GM19324 (cell line): ENCODE measurements at regions not wholly inside any gene's neighbourhood (a gene's known extent, or its start where the extent isn't known, plus 50 kb on each side); places are given as distances from the start of the nearest gene placed in this dataset.

Source experiments
- ATAC-seq: cut with Tn5 transposase; IDR thresholded peaks from one replicate; pipeline ENCODE4 v1.9.1; 2021; ENCODE audit warnings: mild to moderate bottlenecking, moderate library complexity; ENCODE audit not compliant: unreplicated experiment, low FRiP score

DNA sequence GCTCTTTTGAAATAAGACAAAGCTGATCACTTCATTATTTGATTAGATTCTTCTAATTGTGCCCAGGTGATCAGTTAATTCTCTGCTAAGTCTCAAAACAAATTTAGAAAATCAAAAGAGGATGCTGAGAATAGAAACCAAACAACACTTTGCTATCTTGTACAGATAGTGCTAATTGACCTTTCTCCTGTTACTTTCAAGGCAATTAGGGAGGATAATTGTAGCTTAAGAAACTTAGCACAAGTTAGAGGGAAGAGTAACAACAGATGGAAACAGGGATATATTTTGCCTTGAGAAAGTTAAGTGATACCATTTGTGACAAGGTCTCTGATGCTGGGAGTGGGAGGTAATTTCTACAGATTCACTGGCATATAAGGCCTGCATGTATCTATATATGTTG, 344.8 kb upstream of the GRM7 start:
- ATAC-seq, result no peak

DNA sequence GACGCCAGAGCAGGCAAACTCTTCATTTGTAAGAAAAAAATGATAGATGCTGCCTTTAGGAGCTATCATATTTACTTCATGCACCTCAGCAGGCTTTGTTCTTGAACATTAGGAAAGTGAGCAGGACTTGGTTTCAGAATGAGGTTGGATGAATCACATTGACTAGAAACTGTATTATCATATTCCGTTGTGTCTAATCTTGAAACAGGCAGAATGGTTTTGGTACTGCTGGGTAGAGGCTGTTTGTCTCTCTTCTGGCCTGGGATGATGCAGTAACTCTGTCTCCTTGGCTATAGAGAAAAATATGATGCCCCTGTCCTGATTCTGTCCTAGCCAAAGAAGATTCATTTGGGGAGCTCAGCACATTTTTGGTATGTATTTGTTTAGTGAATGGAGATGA, 344.2 kb upstream of the GRM7 start:
- ATAC-seq, result no peak

DNA sequence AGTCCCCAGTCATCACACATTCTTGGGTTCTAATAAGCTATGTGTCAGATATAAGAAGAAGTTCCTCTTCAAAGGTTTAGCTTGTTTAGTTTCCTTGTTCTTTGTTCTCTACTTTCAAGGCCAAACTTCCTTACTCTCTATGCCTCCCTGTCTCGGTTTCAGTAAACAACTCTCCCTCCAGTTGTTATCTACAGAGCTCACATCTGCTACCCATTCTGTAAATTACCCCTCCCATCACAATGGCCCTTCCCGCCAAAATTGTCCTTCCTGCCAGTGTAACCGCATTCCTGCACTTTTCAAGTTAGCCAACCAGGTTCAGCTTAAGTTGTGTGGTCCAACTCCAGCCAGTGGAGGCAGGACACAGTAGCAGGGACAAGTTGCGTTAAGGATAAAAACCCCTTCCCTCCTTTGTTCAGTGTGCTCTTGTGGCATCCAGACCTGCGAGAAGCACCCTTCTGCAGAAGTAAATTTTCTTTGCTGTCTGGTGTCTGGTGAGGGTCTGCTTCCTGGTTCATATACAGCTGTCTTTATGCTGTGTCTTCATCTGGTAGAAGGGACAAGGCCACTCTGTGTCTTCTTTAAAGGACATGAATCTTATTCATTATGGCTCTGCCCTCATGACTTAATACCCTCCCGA, 342.1 kb upstream of the GRM7 start:
- no peak for ATAC-seq

DNA sequence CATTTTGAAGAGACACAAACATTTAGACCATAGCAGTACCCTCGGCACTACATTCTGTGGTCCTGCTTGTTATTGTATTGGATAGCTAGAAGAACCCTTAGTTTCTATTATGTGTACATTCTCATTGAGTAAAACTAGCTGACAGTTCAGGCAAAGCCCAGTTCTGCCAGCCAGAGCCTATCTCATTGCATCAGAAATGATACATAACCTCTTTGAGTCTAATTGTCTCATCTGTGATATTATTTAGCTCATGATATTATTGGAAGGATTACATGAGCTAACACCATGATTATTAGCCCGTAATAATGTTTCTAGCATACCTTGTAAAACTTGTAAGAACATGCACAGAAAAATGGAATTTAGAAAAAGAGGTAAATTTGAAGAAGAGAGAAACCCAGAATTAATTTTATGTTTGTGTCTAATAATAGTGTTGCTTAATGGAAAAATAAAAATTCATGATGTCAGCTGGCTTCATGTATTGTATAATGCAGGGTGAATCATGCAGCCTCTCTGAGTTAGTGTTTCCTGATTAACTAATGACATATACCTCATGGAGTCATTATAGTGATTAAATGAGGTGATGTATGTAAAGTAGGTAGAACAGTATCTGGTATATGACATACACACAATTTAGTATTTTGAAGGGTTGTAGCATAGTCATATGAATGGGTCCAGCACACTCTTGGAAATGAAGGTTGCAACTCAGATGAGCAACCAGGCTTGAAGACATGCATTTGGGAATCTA, 339.4 kb upstream of the GRM7 start:
- ATAC-seq, result no peak

DNA sequence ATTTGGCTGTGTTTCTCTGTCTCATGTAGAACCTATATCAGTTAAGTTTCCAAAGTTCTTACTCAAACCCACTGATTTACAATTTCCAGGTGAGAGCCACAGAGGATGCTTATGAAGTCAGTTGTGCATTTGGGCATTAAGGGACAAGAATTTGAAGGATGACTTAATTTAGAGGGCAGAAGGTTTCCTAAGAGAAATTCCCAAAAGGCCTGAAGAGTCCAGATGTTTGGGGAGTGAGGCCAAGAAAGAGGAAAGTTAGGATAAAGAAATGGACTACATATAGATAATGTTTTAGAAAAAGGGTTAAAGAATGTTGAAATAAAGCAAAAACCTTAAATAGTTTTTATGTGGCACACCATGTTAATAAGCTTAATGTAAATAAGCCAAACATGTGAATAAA, 338.7 kb upstream of the GRM7 start:
- no peak for ATAC-seq

DNA sequence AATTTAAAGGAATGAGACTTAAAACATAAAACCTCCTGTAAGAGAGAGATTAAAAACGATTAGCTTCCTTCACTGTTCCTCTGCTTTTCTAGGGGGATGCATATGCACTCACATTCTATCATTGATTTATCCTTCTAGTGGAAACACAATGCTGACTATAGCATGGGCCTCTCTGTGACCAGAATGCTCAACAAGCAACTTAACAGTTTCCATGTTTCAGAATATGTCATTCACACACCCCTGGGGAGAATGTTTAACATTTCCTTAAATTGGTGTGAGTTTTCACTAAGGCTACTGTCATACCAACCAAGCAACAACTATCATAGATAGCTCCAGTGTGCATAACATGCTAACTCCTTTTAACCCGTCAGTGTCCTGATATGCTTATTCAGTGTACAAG, 337.9 kb upstream of the GRM7 start:
- no peak for ATAC-seq

DNA sequence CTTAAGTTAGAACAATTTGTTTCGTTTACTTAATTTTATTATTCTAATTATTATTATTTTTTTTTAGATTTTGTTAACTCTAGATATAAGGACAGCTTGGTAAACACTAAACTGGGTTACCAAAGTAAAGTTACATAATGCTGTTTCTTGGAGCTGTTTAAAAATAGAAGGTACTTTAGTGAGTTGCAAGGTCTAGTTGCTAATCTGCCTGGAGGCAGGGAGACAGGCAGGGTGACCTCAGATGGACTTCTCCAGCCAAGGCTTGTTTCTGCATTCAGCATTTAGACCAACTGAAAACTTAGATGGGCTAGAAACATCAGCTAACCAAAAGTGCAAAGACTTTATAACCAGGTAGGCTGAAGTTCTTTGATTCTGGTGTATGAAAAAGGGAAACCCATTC, 336.4 kb upstream of the GRM7 start:
- no peak for ATAC-seq

DNA sequence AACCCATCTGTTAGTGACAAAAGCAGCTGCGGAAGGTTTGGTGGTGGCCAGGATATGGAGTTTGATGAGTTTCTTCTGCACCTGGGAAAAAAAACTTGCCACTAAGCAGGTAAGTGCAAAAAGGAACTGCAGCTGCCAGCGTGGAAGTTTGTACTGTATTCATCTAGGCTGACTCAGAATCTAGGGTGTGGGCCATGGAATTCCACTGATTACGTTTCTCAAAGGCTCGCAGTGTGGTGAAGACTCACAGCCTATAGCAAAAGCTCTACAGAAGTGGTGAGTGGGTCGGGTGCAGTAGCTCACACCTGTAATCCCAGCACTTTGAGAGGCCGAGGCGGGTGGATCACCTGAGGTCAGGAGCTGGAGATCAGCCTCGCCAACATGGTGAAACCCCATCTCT, 334.6 kb upstream of the GRM7 start:
- no peak for ATAC-seq

DNA sequence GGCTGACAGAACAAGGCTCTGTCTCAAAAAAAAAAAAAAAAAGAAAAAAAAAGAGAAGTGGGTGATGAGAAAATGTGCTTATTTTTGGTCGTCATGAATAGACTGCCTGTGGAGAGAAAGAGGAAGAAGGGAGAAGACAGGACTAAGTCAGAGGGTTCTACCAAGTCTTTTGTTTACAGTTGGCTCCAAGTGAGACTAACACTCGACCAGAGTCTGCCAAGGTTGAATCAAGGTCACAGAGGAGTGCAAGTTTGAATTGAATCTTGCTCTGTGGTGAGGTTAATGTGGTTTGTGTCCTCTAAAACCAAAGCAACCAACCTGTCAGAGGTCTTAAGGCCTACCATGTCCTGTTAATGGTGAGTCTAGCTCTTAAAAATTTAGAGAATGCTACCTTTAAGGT, 334.1 kb upstream of the GRM7 start:
- no peak for ATAC-seq

DNA sequence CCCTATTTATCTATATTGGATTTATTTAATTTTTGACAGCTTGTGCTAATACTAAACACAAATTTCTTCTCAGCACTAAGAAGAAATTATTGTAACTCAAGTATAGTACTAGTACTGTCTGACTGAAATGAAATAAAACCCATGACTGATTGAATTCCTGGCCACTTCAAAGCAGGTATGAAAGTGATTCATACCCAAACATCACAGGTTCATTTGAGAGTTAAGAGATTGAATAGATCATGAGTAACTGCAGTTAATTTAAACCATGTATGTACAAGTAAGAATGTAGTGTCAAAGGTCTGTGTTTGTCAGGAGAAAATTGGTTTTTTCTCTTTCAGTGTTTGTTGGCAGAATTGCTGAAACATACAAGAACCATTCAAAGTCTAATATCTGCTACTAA, 332.0 kb upstream of the GRM7 start:
- no peak for ATAC-seq

DNA sequence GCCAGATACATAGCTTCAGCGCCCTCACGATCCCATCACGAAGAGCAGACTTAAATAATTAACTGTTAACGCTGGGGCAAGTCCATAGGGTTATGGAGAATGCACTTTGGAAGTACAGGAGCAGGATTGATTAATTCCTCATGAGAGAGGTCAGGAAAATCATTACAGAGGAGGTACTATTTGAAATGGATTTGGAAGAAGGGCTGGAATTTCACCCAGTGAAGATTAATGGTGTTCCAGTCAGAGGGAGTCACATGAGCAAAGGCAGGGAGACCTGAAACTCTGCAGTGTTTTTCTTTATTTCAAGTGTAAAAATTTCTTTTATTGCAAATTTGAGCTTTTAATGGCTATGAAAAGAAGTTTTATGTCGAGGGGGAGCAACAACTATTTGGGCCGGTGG, 329.8 kb upstream of the GRM7 start:
- ATAC-seq, result no peak

DNA sequence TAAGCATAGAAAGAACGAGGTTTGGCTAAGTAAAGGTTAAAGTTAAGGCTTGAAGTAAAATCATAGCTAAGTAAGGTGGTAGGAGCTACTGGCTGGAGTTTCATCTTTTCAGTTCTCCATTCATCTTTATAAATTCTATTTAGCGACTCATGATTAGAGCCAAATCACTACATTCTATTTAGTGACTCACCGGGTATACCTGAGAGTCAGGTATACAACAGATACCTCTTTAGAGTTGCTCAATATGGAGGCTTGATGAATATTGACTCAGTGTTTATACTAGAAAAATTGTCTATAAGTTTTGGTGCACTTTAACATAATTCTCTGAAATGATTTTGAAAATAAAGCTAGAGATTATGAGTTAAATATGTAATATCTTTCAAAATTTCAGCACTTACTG, 328.8 kb upstream of the GRM7 start:
- ATAC-seq, result no peak

DNA sequence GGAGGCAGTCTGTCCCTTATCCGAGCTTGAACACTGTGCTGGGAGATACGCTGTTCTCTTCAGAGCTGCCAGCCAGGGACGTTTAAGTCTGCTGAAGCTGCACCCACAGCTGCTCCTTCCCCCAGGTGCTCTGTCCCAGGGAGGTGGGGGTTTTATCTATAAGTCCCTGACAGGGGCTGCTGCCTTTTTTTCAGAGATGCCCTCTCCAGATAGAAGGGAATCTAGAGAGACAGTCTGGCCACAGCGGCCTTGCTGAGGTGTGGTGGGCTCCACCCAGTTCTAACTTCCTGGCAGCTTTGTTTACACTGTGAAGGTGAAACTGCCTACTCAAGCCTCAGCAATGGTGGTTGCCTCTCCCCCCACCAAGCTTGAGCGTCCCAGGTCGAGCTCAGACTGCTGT, 319.9 kb upstream of the GRM7 start:
- ATAC-seq, result no peak

DNA sequence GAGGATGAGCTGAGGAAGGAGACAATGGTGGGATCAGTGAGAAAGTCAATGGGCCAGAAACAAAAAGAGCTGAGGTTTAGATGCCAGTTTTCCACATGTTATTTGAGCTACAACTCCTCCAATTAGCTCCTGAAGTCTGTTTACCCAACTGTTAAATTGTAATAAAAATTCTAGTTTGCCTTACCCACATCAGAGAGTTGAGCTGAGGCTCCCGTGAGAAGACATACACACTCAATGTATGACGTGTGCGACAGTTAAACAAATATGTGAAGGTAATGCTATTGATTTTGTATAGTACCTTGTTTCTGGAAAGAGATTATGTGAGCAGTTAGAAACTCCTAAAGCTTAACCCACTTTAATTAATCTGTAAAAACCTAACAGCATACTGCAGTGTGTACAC, 318.1 kb upstream of the GRM7 start:
- no peak for ATAC-seq

DNA sequence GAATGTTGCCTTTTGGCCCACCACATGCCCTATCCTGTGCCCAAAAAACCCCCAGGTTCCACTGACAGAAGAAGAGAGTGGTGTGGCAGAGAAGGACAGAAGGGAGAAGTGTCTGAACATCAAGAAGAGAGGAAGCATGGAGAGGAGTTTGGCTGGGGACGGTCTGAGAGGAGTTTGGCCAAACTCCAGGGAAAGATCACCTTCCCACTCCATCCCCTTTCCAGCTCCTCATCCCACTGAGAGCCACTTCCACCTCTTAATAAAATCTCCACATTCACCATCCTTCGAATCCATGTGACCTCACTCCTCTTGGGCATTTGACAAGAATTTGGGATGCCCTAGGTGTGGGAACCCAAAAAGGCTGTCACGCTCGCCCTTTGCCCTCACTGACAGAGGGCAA, 311.6 kb upstream of the GRM7 start:
- no peak for ATAC-seq

DNA sequence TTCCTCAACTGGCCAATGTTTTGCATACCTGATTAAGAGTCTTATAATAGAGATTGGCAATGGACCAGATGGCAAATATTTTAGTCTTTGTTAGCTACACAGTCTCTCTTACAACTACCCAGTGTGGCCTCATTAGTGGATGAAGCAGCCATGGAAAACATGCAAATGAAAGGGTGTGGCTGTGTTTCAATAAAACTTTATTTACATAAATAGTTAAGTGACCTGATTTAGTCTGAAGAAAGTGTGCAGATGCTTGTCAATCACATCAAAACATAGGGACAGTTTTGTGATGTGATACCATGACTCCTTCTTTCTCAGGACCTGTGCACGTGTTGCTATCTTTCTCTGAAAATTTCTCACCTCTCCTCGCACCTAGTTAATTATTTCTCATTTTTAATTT, 309.8 kb upstream of the GRM7 start:
- no peak for ATAC-seq

DNA sequence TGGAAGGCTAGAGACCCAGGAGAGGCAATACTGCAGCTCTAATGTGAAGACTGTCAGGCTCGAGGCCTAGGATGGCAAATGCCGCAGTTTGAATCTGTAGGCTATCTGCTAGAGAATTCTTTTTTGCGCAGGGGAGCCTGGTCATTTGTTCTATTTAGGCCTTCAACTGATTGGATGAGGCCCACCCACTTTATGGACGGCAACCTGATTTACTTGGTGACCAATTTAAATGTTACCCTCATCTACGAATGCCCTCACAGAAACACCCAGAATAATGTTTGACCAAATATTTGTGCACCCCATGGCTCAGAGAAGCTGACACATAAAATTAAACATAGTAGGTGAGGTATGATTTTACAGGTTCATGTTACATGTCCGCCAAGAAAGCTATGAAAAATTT, 300.7 kb upstream of the GRM7 start:
- ATAC-seq, result no peak

DNA sequence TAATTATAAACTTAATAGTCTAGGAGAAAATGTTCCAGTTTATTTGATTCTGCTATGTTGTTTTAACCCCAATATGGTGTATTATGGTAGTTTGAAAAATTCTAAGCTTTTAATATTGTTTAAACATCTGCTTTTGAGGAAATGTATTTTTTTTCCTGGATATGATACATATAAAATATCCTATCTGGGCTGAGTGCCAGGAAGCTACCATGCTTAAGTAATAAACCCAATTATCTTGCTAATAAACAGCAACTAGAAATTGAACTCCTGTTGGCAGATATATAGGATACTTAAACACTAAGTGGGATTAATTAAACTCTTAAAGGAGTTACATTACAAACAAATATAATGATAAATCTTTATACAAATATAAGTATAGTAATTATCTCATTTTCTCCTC, 293.7 kb upstream of the GRM7 start:
- no peak for ATAC-seq

DNA sequence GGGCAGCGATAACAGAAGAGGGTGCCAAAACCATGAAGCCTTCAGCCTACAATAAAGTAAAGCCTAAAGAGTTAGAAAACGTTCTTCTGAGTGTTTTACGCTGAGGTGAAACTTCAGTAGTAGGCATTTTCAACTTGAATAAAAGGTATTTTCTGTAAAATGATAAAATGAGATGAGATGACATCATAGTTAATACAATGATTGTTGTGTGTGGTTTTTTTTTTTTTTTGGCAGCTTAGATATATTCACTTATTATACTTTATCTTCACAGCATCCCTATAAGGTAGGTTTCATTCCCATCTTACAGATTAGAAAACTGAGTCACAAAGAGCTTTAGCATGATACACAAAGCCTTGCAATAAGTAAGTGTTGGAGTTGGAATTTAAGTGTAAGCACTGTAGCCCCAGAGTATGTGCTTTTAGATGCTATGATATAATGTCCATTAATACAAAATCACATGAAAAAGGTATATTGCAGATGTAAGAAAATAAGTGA, 291.9 kb upstream of the GRM7 start:
- ATAC-seq, result no peak

DNA sequence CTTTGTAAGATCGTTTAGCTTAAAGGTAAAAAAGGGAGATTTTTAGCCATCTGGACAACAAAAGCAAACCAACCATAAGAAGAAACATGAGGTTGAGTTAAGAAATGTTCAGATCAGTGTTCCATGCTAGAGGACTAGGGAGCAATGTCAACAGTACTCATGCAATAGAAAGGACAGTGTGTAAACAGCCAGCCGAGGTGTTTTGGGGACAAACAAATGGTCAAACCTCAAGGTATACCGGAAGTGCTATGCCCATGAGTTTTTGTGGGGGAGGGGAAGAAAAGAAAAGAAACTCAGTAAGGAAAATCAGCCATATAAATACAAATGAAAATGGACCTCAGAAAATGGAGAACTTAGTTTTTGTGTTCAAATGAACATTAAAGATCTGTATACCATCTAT, 289.5 kb upstream of the GRM7 start:
- ATAC-seq, result no peak

DNA sequence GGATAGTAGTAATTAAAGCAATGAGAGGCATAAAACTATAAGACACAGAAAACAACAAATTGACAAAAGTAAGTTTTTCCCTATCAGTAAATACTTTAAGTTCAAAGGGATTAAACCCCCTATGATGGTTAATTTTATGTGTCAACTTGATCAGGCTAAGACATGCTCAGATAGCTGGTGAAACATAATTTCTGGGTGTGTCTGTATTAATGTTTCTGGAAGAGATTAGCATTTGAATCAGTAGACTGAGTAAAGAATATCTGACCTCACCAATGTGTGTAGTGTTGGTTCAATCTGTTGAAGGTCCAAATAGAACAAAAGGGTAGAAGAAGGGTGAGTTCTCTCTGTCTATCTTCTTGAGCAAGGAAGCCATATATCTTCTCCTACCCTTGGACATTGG, 283.3 kb upstream of the GRM7 start:
- ATAC-seq, result no peak

DNA sequence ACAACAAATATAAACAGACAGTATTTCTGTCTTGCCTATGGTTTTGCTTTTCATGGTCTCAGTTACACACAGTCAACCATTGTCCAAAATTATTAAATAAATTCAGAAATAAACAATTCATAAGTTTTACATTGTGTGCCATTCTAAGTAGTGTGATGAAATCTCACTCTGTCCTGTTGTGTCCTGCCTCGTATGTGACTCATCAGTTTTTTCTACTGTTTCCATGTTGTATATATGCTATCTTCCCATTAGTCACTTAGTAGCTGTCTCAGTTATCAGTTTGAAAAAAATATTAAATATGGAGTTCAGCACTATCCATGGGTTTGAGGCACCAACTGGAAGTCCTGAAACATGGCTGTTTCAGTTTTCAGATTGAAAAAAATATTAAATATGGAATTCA, 282.4 kb upstream of the GRM7 start:
- ATAC-seq, result no peak
